IMR-90 (cell line): ENCODE measurements at regions not wholly inside any gene's neighbourhood (a gene's known extent, or its start where the extent isn't known, plus 50 kb on each side); places are given as distances from the start of the nearest gene placed in this dataset.

Experiments used
- ATAC-seq: fragments of 200-7000 bp; cut with Tn5 transposase; 2 replicates; pipeline ENCODE4 v1.9.1; 2020; ENCODE audit warnings: low read depth, mild to moderate bottlenecking, moderate library complexity
- BruUV-seq: library from RNA; stranded (reverse); fragments of 400-500 nt; replicated peaks from 2 replicates; lab custom pipeline; 2021; lab: Mats Ljungman, UMichigan
- CTCF ChIA-PET: fragments of 300-600 bp; formaldehyde crosslinking; extraction: SDS; loops from one replicate; lab custom pipeline; 2021; ENCODE audit warnings: antibody characterized with exemption; lab: Yijun Ruan, JAX
- POLR2A ChIA-PET: fragments of 300-600 bp; sonication (Branson Sonifier 250); formaldehyde crosslinking; loops from one replicate; lab custom pipeline; 2022; ENCODE audit warnings: antibody characterized with exemption; ENCODE audit not compliant: unreplicated experiment; lab: Charles Lee
- DNase-seq: peaks from one replicate; pipeline ENCODE4 v3.0.0; 2013
- H2AFZ ChIP-seq: replicated peaks from 2 replicates; pipeline ENCODE3; 2013; ENCODE audit warnings: low read length, mild to moderate bottlenecking; ENCODE audit not compliant: poor library complexity
- H2AK5ac ChIP-seq: 2 replicates; pipeline ENCODE4 v1.6.1; 2013; ENCODE audit warnings: low read depth, low read length, inconsistent platforms
- H2AK9ac ChIP-seq: replicated peaks from 2 replicates; pipeline ENCODE3; 2013; ENCODE audit warnings: mild to moderate bottlenecking, low read depth, low read length, moderate library complexity; ENCODE audit not compliant: poor library complexity
- H2BK120ac ChIP-seq: 2 replicates; pipeline ENCODE4 v1.6.1; 2013; ENCODE audit warnings: low read depth, low read length, inconsistent platforms
- H2BK15ac ChIP-seq: 3 replicates; pipeline ENCODE4 v1.6.1; 2013; ENCODE audit warnings: low read depth, low read length, inconsistent platforms
- H2BK20ac ChIP-seq: 2 replicates; pipeline ENCODE4 v1.6.1; 2013; ENCODE audit warnings: low read depth, mild to moderate bottlenecking, inconsistent platforms, low read length, moderate library complexity
- H2BK5ac ChIP-seq: 2 replicates; pipeline ENCODE4 v1.6.1; 2013; ENCODE audit warnings: mild to moderate bottlenecking, low read depth, low read length, inconsistent platforms; ENCODE audit not compliant: poor library complexity, severe bottlenecking
- H3K14ac ChIP-seq: replicated peaks from 2 replicates; pipeline ENCODE4 v1.6.1; 2013; ENCODE audit warnings: low read depth, low read length, inconsistent platforms
- H3K18ac ChIP-seq: 2 replicates; pipeline ENCODE4 v1.6.1; 2013; ENCODE audit warnings: low read depth, low read length, control low read depth
- H3K23ac ChIP-seq: 2 replicates; pipeline ENCODE4 v1.6.1; 2013; ENCODE audit warnings: low read depth, low read length, inconsistent platforms
- H3K27ac ChIP-seq: 2 replicates; pipeline ENCODE4 v1.5.1; 2013; ENCODE audit warnings: mild to moderate bottlenecking, control low read depth, low read length; ENCODE audit not compliant: insufficient read depth
- H3K27me3 ChIP-seq: 2 replicates; pipeline ENCODE4 v1.6.1; 2013; ENCODE audit warnings: low read length; ENCODE audit not compliant: control insufficient read depth, insufficient read depth
- H3K36me3 ChIP-seq: 2 replicates; pipeline ENCODE4 v1.6.1; 2013; ENCODE audit warnings: low read length, mixed read lengths; ENCODE audit not compliant: control insufficient read depth, insufficient read depth
- H3K4ac ChIP-seq: 2 replicates; pipeline ENCODE4 v1.6.1; 2013; ENCODE audit warnings: low read depth, low read length, inconsistent platforms
- H3K4me1 ChIP-seq: 2 replicates; pipeline ENCODE4 v1.6.1; 2013; ENCODE audit warnings: low read length, mixed read lengths; ENCODE audit not compliant: control insufficient read depth, insufficient read depth
- H3K4me2 ChIP-seq: 2 replicates; pipeline ENCODE4 v1.6.1; 2013; ENCODE audit warnings: low read depth, mild to moderate bottlenecking, control low read depth, low read length, moderate library complexity
- H3K4me3 ChIP-seq: 2 replicates; pipeline ENCODE4 v1.5.1; 2013; ENCODE audit warnings: low read depth, mild to moderate bottlenecking, control low read depth, low read length, moderate library complexity; ENCODE audit not compliant: insufficient read depth
- H3K56ac ChIP-seq: 2 replicates; pipeline ENCODE4 v1.6.1; 2013; ENCODE audit warnings: low read length, inconsistent platforms; ENCODE audit not compliant: insufficient read depth; ENCODE audit errors: extremely low read depth
- H3K79me1 ChIP-seq, 2 experiments: 2 replicates each; pipeline ENCODE4 v1.6.1; 2013; ENCODE audit warnings: low read length in 2 of 2, inconsistent platforms in 1 of 2, low read depth in 1 of 2
- H3K9ac ChIP-seq: 2 replicates; pipeline ENCODE4 v1.6.1; 2013; ENCODE audit warnings: low read depth, low read length, control low read depth
- H3K9me1 ChIP-seq: 2 replicates; pipeline ENCODE4 v1.6.1; 2013; ENCODE audit warnings: low read length, inconsistent platforms; ENCODE audit not compliant: insufficient read depth
- H3K9me3 ChIP-seq: 2 replicates; pipeline ENCODE4 v1.6.1; 2013; ENCODE audit warnings: low read length; ENCODE audit not compliant: control insufficient read depth, insufficient read depth
- H4K20me1 ChIP-seq: 2 replicates; pipeline ENCODE4 v1.6.1; 2013; ENCODE audit warnings: low read length, inconsistent platforms; ENCODE audit not compliant: insufficient read depth
- H4K5ac ChIP-seq: 2 replicates; pipeline ENCODE4 v1.6.1; 2013; ENCODE audit warnings: mild to moderate bottlenecking, low read depth, low read length, control low read depth
- H4K8ac ChIP-seq, 2 experiments: 2 replicates each; pipeline ENCODE4 v1.6.1; 2013; ENCODE audit warnings: low read depth in 2 of 2, low read length in 2 of 2, control low read depth in 1 of 2, inconsistent platforms in 1 of 2
- H4K91ac ChIP-seq: 2 replicates; pipeline ENCODE4 v1.6.1; 2013; ENCODE audit warnings: low read depth, low read length, inconsistent platforms; ENCODE audit not compliant: insufficient read depth
- BHLHE40 ChIP-seq: fragments of 150-350 bp; IDR thresholded peaks from 2 replicates; pipeline ENCODE4 v1.6.1; 2016; ENCODE audit warnings: mild to moderate bottlenecking, low read depth, low read length
- CEBPB ChIP-seq: IDR thresholded peaks from 2 replicates; pipeline ENCODE4 v1.6.1; 2012; ENCODE audit warnings: low read depth, low read length, improper control_type of control experiment
- CHD1 ChIP-seq: IDR thresholded peaks from 2 replicates; pipeline ENCODE4 v1.6.1; 2012; ENCODE audit warnings: low read depth, low read length, improper control_type of control experiment
- CTCF ChIP-seq: conservative IDR thresholded peaks from 2 replicates; pipeline ENCODE4 v1.5.1; 2012; ENCODE audit warnings: mild to moderate bottlenecking, low read depth, low read length, improper control_type of control experiment
- FOS ChIP-seq: fragments of 150-350 bp; IDR thresholded peaks from 2 replicates; pipeline ENCODE4 v1.6.1; 2016; ENCODE audit warnings: low read depth, low read length
- MAFK ChIP-seq: IDR thresholded peaks from 2 replicates; pipeline ENCODE4 v1.6.1; 2012; ENCODE audit warnings: low read depth, low read length, improper control_type of control experiment
- MXI1 ChIP-seq: IDR thresholded peaks from 2 replicates; pipeline ENCODE4 v1.6.1; 2012; ENCODE audit warnings: low read depth, mild to moderate bottlenecking, low read length, moderate library complexity, borderline replicate concordance
- NFE2L2 ChIP-seq: fragments of 150-350 bp; IDR thresholded peaks from 2 replicates; pipeline ENCODE4 v1.6.1; 2016; ENCODE audit warnings: low read depth, mild to moderate bottlenecking, low read length
- POLR2A ChIP-seq: IDR thresholded peaks from 2 replicates; pipeline ENCODE4 v1.6.1; 2012; ENCODE audit warnings: mild to moderate bottlenecking, low read depth, low read length
- RAD21 ChIP-seq: IDR thresholded peaks from 2 replicates; pipeline ENCODE4 v1.6.1; 2012; ENCODE audit warnings: low read length, improper control_type of control experiment
- RCOR1 ChIP-seq: IDR thresholded peaks from 2 replicates; pipeline ENCODE4 v1.6.1; 2012; ENCODE audit warnings: mild to moderate bottlenecking, low read length, improper control_type of control experiment; ENCODE audit not compliant: insufficient replicate concordance
- RFX5 ChIP-seq: IDR thresholded peaks from 2 replicates; pipeline ENCODE4 v1.8.0; 2012; ENCODE audit warnings: low read depth, mild to moderate bottlenecking, low read length, moderate library complexity
- SMC3 ChIP-seq: fragments of 150-350 bp; IDR thresholded peaks from 2 replicates; pipeline ENCODE4 v1.6.1; 2016; ENCODE audit warnings: low read depth, mild to moderate bottlenecking, antibody characterized with exemption, low read length, moderate library complexity
- USF2 ChIP-seq: fragments of 150-350 bp; IDR thresholded peaks from 2 replicates; pipeline ENCODE4 v1.6.1; 2017; ENCODE audit warnings: mild to moderate bottlenecking, antibody characterized with exemption, low read length, low read depth
- WGBS, 2 experiments: methylation state at CpG; one replicate each; pipeline versions ENCODE4 v1.1.5 to v1.1.7; 2013; ENCODE audit warnings: missing lambda C conversion rate in 2 of 2; ENCODE audit not compliant: insufficient read length in 1 of 2; ENCODE audit errors: extremely low coverage in 2 of 2; 5-methylcytosine and 5-hydroxymethylcytosine counted together
- dilution Hi-C: fragments of 300-500 bp; cut with HindIII; formaldehyde crosslinking; loops from one replicate; pipeline ENCODE4 v1.14.3; 2018; ENCODE audit warnings: low sequenced_read_pairs; ENCODE audit not compliant: unreplicated experiment
- in situ Hi-C: fragments of 300-500 bp; cut with MboI; formaldehyde crosslinking; loops from 3 replicates; pipeline ENCODE4 v1.14.3; 2019; ENCODE audit warnings: low sequenced_read_pairs, inconsistent platforms, mixed read lengths
- intact Hi-C: fragments of 100-400 bp; cut with micrococcal nuclease; formaldehyde crosslinking; loops from 2 replicates; pipeline ENCODE4 v1.10.0; 2022
- TF ChIP-seq, protein P1 (sequence below): fragments of 150-350 bp; IDR thresholded peaks from 2 replicates; pipeline ENCODE4 v1.6.1; 2016; ENCODE audit warnings: low read depth, mild to moderate bottlenecking, low read length, moderate library complexity, borderline replicate concordance

DNA sequence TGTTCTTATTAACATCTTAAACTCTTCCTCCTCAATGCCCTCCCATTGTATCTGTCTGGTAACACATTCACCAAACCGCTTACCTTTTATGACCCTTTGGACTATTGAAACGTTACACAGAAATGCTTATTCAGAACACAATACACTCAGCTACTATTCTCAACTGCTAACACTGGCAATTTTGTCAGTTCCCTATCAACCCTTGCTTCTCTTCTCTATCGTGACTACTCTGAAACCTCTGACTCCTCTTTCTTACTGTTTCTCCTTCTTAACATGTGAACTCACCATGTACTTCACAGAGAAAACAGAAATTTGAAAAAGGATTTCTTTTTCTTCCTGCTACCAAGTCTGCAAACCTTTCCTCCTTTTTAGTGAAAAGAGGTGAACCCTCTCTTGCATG is 232.9 kb upstream of the GPR149 start:
- dilution Hi-C loops (no loop called here), intact Hi-C loops (no loop called here)
- TF ChIP-seq USF2 (no peak), NFE2L2 (no peak), SMC3 (no peak), MXI1 (no peak), CEBPB (no peak), POLR2A (no peak), BHLHE40 (no peak), CTCF (no peak), RFX5 (no peak), CHD1 (no peak), RCOR1 (no peak), FOS (no peak), MAFK (no peak), RAD21 (no peak)
- TF ChIP-seq, protein P1, sequence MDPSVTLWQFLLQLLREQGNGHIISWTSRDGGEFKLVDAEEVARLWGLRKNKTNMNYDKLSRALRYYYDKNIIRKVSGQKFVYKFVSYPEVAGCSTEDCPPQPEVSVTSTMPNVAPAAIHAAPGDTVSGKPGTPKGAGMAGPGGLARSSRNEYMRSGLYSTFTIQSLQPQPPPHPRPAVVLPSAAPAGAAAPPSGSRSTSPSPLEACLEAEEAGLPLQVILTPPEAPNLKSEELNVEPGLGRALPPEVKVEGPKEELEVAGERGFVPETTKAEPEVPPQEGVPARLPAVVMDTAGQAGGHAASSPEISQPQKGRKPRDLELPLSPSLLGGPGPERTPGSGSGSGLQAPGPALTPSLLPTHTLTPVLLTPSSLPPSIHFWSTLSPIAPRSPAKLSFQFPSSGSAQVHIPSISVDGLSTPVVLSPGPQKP: no peak

More for the DNA sequence above, 232.9 kb upstream of the GPR149 start:
- no peaks in the 10 kb centered on the region for H3K27me3 ChIP-seq
- no peak overlapping the region for H2BK15ac ChIP-seq
- no peak overlapping the region for H3K23ac ChIP-seq
- no peak overlapping the region for H3K4me3 ChIP-seq
- no peak overlapping the region for H4K5ac ChIP-seq
- no peak overlapping the region for H3K9ac ChIP-seq
- no peak overlapping the region for H2AFZ ChIP-seq
- H3K79me1 ChIP-seq: no peaks in the 10 kb centered on the region
- H3K4me2 ChIP-seq: no peak overlapping the region
- DNase-seq (no peak), ATAC-seq (no peak)
- in situ Hi-C loops: no loop called here
- no peaks in the 10 kb centered on the region for H3K4me1 ChIP-seq
- CTCF ChIA-PET: no interaction called here
- H3K36me3 ChIP-seq: no peaks in the 10 kb centered on the region
- no peak overlapping the region for H2BK5ac ChIP-seq
- H2BK120ac ChIP-seq: no peak overlapping the region
- H2AK5ac ChIP-seq: no peak overlapping the region
- H4K8ac ChIP-seq: no peak overlapping the region
- H3K9me3 ChIP-seq: no peaks in the 10 kb centered on the region
- 41% methylated on average over 2 of the region's 3 CpGs; no CpG with 5 or more reads in 1 of the 2 experiments for WGBS, 2 experiments
- H4K20me1 ChIP-seq: no peaks in the 10 kb centered on the region
- H3K9me1 ChIP-seq: no peaks in the 10 kb centered on the region
- no peak overlapping the region for H2AK9ac ChIP-seq
- no peak overlapping the region for H3K4ac ChIP-seq
- no TSS peak for BruUV-seq
- no peak overlapping the region for H2BK20ac ChIP-seq
- H3K14ac ChIP-seq: no peak overlapping the region
- no peak overlapping the region for H4K91ac ChIP-seq
- POLR2A ChIA-PET: no interaction called here
- no peak overlapping the region for H3K56ac ChIP-seq
- no peak overlapping the region for H3K27ac ChIP-seq
- no peak overlapping the region for H3K18ac ChIP-seq
